ENCODE measurements at regions not wholly inside any gene's neighbourhood (a gene's known extent, or its start where the extent isn't known, plus 50 kb on each side); places are given as distances from the start of the nearest gene placed in this dataset.

DNA sequence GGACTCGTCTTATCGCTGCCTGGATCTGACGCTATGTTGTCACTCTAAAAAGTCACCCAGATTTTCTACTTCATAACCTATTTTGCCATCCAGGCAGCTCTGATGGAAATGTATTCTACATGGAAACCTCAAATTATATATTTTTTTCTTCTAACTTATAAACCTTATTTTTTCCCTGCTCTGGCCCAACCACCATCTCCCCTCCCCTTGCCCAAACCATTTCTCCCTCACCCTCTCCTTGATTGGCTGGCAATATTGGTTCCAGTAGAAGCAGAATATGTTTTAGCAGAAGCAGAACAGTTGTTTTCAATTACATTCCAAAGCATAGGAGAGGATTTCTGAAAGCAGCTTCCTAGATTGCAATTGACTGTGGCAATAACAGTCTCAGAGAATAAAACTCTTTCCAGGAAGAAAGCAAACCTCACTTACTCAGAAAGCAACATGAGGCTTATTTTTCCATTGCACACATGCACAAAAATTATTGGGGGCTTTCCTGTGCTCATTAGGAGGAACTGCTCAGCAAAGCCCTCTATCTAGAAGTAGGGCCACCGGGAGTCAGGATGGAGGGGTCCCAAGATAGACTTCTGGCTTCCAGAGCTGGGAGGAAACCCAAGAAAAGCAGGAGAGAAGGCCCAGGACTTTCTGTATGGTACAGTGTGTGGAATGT is 191.8 kb downstream of the ESM1 start:
- TF ChIP-seq, protein P1, sequence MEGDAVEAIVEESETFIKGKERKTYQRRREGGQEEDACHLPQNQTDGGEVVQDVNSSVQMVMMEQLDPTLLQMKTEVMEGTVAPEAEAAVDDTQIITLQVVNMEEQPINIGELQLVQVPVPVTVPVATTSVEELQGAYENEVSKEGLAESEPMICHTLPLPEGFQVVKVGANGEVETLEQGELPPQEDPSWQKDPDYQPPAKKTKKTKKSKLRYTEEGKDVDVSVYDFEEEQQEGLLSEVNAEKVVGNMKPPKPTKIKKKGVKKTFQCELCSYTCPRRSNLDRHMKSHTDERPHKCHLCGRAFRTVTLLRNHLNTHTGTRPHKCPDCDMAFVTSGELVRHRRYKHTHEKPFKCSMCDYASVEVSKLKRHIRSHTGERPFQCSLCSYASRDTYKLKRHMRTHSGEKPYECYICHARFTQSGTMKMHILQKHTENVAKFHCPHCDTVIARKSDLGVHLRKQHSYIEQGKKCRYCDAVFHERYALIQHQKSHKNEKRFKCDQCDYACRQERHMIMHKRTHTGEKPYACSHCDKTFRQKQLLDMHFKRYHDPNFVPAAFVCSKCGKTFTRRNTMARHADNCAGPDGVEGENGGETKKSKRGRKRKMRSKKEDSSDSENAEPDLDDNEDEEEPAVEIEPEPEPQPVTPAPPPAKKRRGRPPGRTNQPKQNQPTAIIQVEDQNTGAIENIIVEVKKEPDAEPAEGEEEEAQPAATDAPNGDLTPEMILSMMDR (conservative IDR thresholded peaks at IDR 0.05; ENCODE audit: low read depth, low read length) = no peak
- TF ChIP-seq EZH2phosphoT487 (IDR thresholded peaks at IDR 0.05; ENCODE audit: borderline replicate concordance, low read length) (no peak), EZH2 (IDR thresholded peaks at IDR 0.05; ENCODE audit: low read length, unreplicated experiment) (no peak)
